ENCODE measurements at regions not wholly inside any gene's neighbourhood (a gene's known extent, or its start where the extent isn't known, plus 50 kb on each side); places are given as distances from the start of the nearest gene placed in this dataset.

DNA sequence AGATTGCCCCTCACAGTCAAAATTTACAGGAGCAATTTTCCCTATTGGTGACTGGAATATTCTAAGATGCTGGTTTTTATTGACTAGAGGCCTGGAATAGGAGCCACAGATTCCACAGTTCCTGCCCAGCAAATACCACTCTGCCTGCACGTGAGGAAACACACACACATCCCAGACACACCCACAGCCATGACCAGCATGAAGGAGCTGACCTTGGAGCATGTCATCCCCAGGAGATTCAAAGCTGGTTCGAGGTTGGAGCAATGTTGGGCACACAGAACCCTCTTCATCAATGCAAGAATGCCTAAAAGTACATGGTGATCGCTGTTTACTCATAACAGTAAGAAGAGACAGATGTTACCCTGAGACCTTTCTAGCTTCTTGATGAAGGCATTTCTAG is 244.6 kb upstream of the FOXQ1 start:
- TF ChIP-seq, protein P1, sequence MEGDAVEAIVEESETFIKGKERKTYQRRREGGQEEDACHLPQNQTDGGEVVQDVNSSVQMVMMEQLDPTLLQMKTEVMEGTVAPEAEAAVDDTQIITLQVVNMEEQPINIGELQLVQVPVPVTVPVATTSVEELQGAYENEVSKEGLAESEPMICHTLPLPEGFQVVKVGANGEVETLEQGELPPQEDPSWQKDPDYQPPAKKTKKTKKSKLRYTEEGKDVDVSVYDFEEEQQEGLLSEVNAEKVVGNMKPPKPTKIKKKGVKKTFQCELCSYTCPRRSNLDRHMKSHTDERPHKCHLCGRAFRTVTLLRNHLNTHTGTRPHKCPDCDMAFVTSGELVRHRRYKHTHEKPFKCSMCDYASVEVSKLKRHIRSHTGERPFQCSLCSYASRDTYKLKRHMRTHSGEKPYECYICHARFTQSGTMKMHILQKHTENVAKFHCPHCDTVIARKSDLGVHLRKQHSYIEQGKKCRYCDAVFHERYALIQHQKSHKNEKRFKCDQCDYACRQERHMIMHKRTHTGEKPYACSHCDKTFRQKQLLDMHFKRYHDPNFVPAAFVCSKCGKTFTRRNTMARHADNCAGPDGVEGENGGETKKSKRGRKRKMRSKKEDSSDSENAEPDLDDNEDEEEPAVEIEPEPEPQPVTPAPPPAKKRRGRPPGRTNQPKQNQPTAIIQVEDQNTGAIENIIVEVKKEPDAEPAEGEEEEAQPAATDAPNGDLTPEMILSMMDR (IDR thresholded peaks at IDR 0.05), result no peak
- TF ChIP-seq POLR2A (IDR thresholded peaks at IDR 0.05), result no peak

All from ovary (tissue), 3 donors.